ENCODE measurements at regions not wholly inside any gene's neighbourhood (a gene's known extent, or its start where the extent isn't known, plus 50 kb on each side); places are given as distances from the start of the nearest gene placed in this dataset.

DNA sequence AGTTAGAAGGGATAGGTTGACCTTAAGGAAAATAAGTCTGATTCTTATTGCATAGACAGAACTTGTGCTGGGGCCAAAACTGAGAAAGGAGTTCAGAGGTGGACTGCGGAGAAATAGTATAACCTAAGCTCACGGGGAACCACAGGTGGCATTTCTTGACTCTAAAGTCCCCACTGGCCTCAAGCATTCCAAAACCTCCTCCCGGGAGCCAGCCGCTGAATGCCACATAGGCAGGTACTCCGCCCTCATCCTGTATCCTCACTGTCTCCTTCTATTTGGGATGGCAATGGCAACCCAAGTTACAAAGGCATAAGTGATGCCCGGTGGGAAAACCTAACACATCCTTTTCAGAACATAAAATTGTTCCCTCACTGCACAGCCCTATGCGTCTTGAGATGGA is 173.0 kb downstream of the SP3 start:
- TF ChIP-seq MAX (IDR thresholded peaks at IDR 0.05) (no peak), CTCF (IDR thresholded peaks at IDR 0.05) (no peak), ZSCAN20 (CRISPR knock-in tag; IDR thresholded peaks at IDR 0.05) (no peak), E2F6 (IDR thresholded peaks at IDR 0.05; ENCODE audit: borderline replicate concordance, low read depth) (no peak), BCL3 (IDR thresholded peaks at IDR 0.05) (no peak), CEBPB (IDR thresholded peaks at IDR 0.05) (no peak), JUNB (IDR thresholded peaks at IDR 0.05) (no peak), FOSL2 (IDR thresholded peaks at IDR 0.05) (no peak), FOSL2 (CRISPR knock-in tag; IDR thresholded peaks at IDR 0.05) (no peak), ZC3H11A (IDR thresholded peaks at IDR 0.05) (no peak)

Measured in A549 (cell line).